ENCODE measurements at regions not wholly inside any gene's neighbourhood (a gene's known extent, or its start where the extent isn't known, plus 50 kb on each side); places are given as distances from the start of the nearest gene placed in this dataset.
"Not testable (repeated sequence)": the region's sequence is repeated elsewhere in the genome, so short reads cannot be mapped to it uniquely, and the experiment has no call there.

DNA sequence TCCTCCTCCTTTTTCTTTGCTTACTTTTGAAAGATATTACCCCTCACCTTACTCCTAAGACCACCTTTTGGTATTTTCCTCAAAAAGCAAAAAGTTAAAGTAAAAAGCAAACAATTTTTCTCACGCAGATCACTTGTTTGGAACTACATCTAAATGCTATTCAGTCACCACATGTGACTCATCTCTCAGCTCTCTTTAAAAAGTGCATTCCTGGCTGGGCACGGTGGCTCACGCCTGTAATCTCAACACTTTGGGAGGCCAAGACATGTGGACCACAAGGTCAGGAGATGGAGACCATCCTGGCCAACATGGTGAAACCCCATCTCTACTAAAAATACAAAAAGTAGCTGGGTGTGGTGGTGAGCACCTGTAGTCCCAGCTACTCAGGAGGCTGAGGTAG is 218.0 kb downstream of the HS3ST3B1 start:
- H3K4me1 Mint-ChIP-seq (ENCODE audit: low read depth); H3K36me3 Mint-ChIP-seq (ENCODE audit: low read depth); H3K27me3 Mint-ChIP-seq (ENCODE audit: insufficient read depth); H3K9me3 Mint-ChIP-seq; DNase-seq (ENCODE audit: low spot score); H3K4me3 Mint-ChIP-seq; H3K27ac Mint-ChIP-seq; intact Hi-C loops (cut with micrococcal nuclease): not testable (repeated sequence)

DNA sequence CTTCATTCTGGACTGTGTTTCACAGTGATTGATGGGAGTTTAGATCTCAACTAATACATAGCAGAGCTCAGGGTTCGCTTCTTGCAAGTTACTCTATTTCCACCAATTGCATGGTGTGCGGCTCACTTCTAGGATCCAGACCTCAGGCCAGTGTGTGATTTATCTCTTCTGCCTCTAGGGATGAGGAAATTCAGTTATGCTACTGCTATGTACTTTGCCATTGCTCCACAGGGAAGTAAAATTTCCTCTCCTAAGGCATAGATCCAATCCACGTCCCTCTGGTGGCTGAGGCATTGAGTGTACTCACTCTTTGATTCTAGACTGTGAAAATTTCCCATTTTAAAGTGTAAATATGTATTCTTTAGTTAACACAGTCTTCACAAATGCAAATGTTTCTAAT is 214.1 kb downstream of the HS3ST3B1 start:
- H3K27me3 Mint-ChIP-seq (ENCODE audit: insufficient read depth): no peaks in the 10 kb centered on the region
- H3K9me3 Mint-ChIP-seq: no peaks in the 10 kb centered on the region
- no peaks in the 10 kb centered on the region for H3K36me3 Mint-ChIP-seq (ENCODE audit: low read depth)
- no peak overlapping the region for H3K4me3 Mint-ChIP-seq
- no peak overlapping the region for H3K27ac Mint-ChIP-seq
- H3K4me1 Mint-ChIP-seq (ENCODE audit: low read depth): no peaks in the 10 kb centered on the region
- intact Hi-C loops (cut with micrococcal nuclease): no loop called here
- DNase-seq (ENCODE audit: low spot score): no peak

DNA sequence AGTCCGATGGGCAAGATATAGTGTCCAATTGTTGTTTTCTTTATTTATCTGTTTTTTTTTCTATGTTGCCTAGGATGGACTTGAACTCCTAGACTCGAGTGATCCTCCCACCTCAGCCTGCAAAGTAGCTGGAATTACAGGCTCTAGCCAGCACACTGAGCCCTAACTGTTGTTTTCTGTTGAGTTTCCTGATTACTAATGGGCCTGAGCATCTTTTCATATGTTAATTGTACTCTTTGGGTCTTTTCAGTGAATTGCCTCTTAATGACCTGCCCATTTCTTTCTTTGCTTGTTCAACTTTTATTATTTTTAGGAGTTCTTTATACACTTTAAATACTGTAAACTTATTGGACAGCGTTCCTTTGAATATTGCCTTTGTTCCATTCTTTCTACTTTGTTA is 213.0 kb downstream of the HS3ST3B1 start:
- no peaks in the 10 kb centered on the region for H3K4me1 Mint-ChIP-seq (ENCODE audit: low read depth)
- intact Hi-C loops (cut with micrococcal nuclease): no loop called here
- no peaks in the 10 kb centered on the region for H3K27me3 Mint-ChIP-seq (ENCODE audit: insufficient read depth)
- H3K27ac Mint-ChIP-seq: no peak overlapping the region
- no peaks in the 10 kb centered on the region for H3K9me3 Mint-ChIP-seq
- H3K36me3 Mint-ChIP-seq (ENCODE audit: low read depth): no peaks in the 10 kb centered on the region
- no peak for DNase-seq (ENCODE audit: low spot score)
- no peak overlapping the region for H3K4me3 Mint-ChIP-seq

DNA sequence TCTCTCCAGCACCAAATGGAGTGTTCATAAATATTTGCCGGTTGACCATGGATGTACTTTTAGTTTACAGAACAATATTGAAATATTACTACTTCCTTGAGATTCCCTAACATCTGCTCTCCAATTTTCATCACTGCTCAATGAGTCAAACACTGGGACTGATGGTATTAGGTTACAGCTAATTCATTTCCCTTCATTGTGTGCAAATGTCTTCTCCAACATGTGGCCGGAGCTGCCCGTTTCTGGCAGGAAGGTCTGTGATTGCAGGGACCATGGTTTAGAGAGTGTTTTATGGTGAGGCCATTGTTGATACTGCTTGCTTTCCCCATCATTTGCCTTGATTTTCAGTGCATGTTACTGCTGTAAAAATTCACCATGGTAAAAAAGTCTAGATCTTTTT is 209.3 kb downstream of the HS3ST3B1 start:
- no peaks in the 10 kb centered on the region for H3K9me3 Mint-ChIP-seq
- no peak overlapping the region for H3K27ac Mint-ChIP-seq
- H3K4me3 Mint-ChIP-seq: no peak overlapping the region
- no peak for DNase-seq (ENCODE audit: low spot score)
- peaks cover 2% of the 10 kb centered on the region for H3K27me3 Mint-ChIP-seq (ENCODE audit: insufficient read depth)
- no peaks in the 10 kb centered on the region for H3K4me1 Mint-ChIP-seq (ENCODE audit: low read depth)
- H3K36me3 Mint-ChIP-seq (ENCODE audit: low read depth): no peaks in the 10 kb centered on the region
- intact Hi-C loops (cut with micrococcal nuclease): no loop called here

DNA sequence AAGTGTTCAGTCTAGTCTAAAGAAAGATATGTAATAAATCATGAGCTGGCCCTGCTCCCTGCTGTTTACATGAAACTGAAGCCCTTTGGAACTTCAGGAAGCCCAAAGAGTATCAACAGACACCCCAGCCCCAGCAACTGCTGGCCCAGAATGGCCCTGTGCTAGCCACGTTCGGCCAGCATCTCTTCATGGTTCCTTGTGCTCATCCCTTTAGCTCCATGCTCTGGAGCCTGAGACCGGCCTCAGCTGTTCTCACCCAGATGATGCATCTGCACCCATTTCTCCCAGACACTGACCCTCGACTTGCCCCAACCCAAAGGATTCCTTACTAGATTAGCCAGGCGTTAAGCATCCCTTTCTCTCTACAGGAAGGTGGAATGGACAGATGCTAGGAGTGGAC is 207.3 kb downstream of the HS3ST3B1 start:
- no peaks in the 10 kb centered on the region for H3K9me3 Mint-ChIP-seq
- H3K4me1 Mint-ChIP-seq (ENCODE audit: low read depth): no peaks in the 10 kb centered on the region
- peaks cover 2% of the 10 kb centered on the region for H3K27me3 Mint-ChIP-seq (ENCODE audit: insufficient read depth)
- H3K4me3 Mint-ChIP-seq: no peak overlapping the region
- H3K36me3 Mint-ChIP-seq (ENCODE audit: low read depth): no peaks in the 10 kb centered on the region
- intact Hi-C loops (cut with micrococcal nuclease): no loop called here
- DNase-seq (ENCODE audit: low spot score): no peak
- no peak overlapping the region for H3K27ac Mint-ChIP-seq

DNA sequence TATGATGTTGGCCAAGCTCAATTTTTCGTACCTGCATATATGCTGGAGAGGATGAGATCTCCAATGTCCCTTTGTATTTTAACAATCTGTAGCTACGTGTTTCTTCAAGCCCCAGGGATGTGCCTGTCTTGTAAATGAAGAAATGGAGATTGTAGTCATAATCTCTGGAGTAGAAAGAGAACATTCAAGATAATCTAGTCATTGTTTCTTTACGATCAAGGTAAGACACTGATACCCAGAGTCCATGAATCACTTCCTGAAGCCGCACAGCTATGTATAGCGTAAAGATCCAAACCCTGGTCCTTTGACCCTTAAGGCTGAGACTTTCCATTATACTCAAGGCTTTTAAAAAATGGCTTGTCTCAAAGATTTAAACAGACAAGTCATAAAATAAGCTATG is 205.5 kb downstream of the HS3ST3B1 start:
- no peak overlapping the region for H3K4me3 Mint-ChIP-seq
- no peaks in the 10 kb centered on the region for H3K9me3 Mint-ChIP-seq
- intact Hi-C loops (cut with micrococcal nuclease): no loop called here
- H3K4me1 Mint-ChIP-seq (ENCODE audit: low read depth): no peaks in the 10 kb centered on the region
- peaks cover 2% of the 10 kb centered on the region for H3K27me3 Mint-ChIP-seq (ENCODE audit: insufficient read depth)
- H3K36me3 Mint-ChIP-seq (ENCODE audit: low read depth): no peaks in the 10 kb centered on the region
- H3K27ac Mint-ChIP-seq: no peak overlapping the region
- DNase-seq (ENCODE audit: low spot score): no peak

DNA sequence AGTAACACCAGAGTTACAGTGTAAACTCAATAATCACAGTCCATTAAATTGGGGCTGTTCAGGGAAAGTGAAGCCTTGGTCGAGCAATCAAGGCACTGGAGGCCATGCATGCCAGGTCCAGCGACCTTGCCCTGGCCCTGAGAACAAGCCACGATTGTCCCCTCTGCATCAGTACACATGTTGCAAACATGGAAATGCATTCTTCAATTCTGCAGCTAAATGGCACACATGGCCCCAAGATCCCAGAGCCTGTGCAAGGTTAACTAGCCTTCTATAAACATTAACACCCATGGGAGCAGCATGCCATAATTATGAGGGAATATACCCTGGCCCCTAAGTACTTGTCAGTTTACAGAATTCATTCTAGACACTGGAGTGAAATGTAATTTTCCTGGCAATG is 204.7 kb downstream of the HS3ST3B1 start:
- Mint-ChIP-seq H3K4me3 (no peak overlapping the region), H3K4me1 (ENCODE audit: low read depth) (no peaks in the 10 kb centered on the region), H3K9me3 (no peaks in the 10 kb centered on the region), H3K36me3 (ENCODE audit: low read depth) (no peaks in the 10 kb centered on the region), H3K27ac (no peak overlapping the region), H3K27me3 (ENCODE audit: insufficient read depth) (peaks cover 2% of the 10 kb centered on the region)
- intact Hi-C loops (cut with micrococcal nuclease): no loop called here
- no peak for DNase-seq (ENCODE audit: low spot score)

DNA sequence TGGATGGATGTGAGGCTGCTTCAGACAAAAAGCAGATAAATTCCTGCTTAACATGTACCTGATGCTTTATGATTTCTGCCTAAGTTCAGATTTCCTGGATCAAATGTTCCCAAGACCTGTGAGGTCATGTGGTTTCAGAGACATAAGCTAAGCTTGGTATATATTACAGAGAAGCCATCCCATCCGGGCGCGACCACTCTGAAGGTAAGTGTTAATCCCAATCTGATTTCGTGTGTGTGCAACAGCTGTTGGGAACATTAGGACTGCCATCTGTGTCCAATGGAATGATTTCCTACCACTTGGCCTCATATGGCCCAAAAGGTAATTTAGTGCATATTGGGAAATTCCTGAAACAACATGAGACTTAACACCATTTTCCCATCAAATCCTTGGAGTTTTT is 199.1 kb downstream of the HS3ST3B1 start:
- Mint-ChIP-seq H3K27me3 (ENCODE audit: insufficient read depth) (peaks cover 4% of the 10 kb centered on the region), H3K36me3 (ENCODE audit: low read depth) (peaks cover 1% of the 10 kb centered on the region), H3K9me3 (peaks cover 6% of the 10 kb centered on the region), H3K4me3 (no peak overlapping the region), H3K27ac (no peak overlapping the region), H3K4me1 (ENCODE audit: low read depth) (no peaks in the 10 kb centered on the region)
- intact Hi-C loops (cut with micrococcal nuclease): no loop called here
- DNase-seq (ENCODE audit: low spot score): no peak

DNA sequence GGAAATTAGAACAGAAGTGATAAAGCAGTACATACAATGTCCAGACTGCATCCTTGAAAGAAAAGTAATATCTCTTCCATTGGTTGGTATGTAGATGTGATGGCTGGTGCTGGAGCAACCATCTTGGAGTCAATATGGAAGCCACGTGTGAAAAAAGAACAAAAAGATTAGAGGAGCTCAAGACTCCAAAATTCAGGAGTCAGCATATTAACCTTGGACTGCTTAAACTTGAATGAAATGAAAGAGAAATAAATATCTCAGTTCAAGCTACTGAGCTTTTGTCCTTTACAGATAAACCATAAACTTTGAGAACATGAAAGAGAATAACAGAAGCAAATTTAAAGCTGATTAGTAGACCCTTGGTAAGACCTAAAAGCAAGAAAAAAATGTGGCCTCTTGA is 197.9 kb downstream of the HS3ST3B1 start:
- Mint-ChIP-seq H3K36me3 (ENCODE audit: low read depth) (peaks cover 1% of the 10 kb centered on the region), H3K27me3 (ENCODE audit: insufficient read depth) (peaks cover 4% of the 10 kb centered on the region), H3K9me3 (peaks cover 6% of the 10 kb centered on the region), H3K27ac (no peak overlapping the region), H3K4me1 (ENCODE audit: low read depth) (no peaks in the 10 kb centered on the region), H3K4me3 (no peak overlapping the region)
- DNase-seq (ENCODE audit: low spot score): no peak
- intact Hi-C loops (cut with micrococcal nuclease): no loop called here

DNA sequence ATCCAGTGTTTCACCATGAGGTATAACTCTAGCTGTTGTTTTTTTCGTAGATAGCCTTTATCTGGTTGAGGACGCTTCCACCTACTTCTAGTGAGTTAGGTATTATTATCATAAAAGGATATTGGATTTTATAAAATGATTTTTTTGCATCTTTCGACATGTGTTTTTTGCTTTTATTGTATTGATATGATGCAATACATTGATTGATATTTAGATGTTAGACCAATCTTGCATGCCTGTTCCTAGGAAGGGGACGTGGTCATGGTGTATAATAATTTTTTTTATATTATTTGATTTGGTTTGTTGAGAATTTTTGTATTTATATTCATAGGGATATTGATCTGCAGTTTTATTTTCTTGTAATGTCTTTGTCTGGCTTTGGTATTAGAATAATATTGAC is 193.3 kb downstream of the HS3ST3B1 start:
- Mint-ChIP-seq H3K9me3 (peaks cover 11% of the 10 kb centered on the region), H3K36me3 (ENCODE audit: low read depth) (peaks cover 1% of the 10 kb centered on the region), H3K4me3 (no peak overlapping the region), H3K4me1 (ENCODE audit: low read depth) (no peaks in the 10 kb centered on the region), H3K27ac (no peak overlapping the region), H3K27me3 (ENCODE audit: insufficient read depth) (peaks cover 9% of the 10 kb centered on the region)
- DNase-seq (ENCODE audit: low spot score): no peak
- intact Hi-C loops (cut with micrococcal nuclease): no loop called here

DNA sequence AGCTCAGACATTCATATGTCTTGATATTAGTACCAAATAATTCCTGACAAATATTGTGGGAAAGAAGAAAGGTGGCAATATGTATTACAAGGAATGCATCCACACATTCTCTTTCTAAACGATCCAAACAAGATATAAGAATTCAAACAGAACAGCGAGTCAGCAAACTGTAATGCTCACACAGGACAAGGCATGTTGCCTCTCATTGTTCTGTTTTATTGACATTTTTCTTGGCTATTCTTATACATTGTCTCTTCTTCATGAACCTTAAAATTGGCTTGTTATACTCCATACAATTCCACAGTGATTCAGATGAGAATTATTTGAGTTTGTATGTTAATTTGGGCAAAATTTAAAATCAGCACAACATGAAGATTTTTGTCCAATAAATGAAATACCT is 189.1 kb downstream of the HS3ST3B1 start:
- Mint-ChIP-seq H3K4me1 (ENCODE audit: low read depth) (no peaks in the 10 kb centered on the region), H3K27me3 (ENCODE audit: insufficient read depth) (peaks cover 7% of the 10 kb centered on the region), H3K4me3 (no peak overlapping the region), H3K36me3 (ENCODE audit: low read depth) (no peaks in the 10 kb centered on the region), H3K9me3 (peaks cover 5% of the 10 kb centered on the region), H3K27ac (no peak overlapping the region)
- intact Hi-C loops (cut with micrococcal nuclease): no loop called here
- DNase-seq (ENCODE audit: low spot score): no peak

DNA sequence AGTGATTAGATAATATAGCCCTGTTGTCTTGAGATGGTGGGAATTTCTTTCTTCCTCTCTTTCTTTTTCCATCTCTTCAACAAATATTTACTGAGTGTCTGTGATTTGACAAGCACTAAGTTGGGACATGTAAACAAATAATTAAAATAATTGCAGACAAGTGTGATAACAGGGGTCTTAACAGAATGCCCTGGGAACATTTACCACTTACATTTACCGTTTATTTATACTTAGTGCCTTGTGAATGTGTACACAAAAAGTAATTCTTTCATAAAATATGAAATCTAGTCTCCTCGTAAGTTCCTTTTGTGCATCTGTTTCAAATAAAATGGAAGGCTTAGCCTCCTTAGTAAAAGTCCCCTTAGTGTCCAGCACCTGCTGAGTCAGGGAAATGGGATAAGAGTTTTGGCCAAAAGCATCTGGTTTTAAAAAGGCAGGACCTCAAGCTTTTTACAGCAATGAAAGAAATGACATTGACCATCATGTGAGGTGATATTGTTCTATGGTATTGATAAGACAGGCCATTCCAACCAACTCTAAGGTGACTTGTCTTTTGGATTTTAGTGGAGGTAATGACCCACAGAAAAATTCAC is 188.2 kb downstream of the HS3ST3B1 start:
- Mint-ChIP-seq H3K27me3 (ENCODE audit: insufficient read depth) (peaks cover 7% of the 10 kb centered on the region), H3K4me3 (no peak overlapping the region), H3K36me3 (ENCODE audit: low read depth) (no peaks in the 10 kb centered on the region), H3K27ac (no peak overlapping the region), H3K4me1 (ENCODE audit: low read depth) (no peaks in the 10 kb centered on the region), H3K9me3 (peaks cover 5% of the 10 kb centered on the region)
- DNase-seq (ENCODE audit: low spot score): no peak
- intact Hi-C loops (cut with micrococcal nuclease): no loop called here

DNA sequence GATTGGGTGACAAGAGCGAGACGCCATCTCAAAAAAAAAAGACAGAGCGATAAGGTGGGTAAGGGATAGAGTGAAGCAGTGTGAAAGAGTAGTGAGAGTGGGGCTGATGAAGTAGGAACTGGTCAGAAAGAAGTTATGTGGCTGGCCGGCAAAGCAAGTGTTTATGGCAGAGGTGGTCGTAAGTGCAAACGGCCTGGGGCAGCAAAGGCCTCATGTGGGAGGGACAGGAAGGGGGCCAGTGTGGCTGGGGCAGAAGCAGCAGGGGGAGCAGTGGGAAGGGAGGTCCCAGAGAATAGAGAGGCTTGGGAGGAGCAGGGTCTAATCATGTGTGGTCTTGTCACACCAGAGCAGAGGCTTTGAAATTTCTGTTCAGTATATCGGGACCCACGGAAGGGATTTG is 186.2 kb downstream of the HS3ST3B1 start:
- H3K4me1 Mint-ChIP-seq (ENCODE audit: low read depth): no peaks in the 10 kb centered on the region
- no peaks in the 10 kb centered on the region for H3K36me3 Mint-ChIP-seq (ENCODE audit: low read depth)
- no peak for DNase-seq (ENCODE audit: low spot score)
- H3K4me3 Mint-ChIP-seq: no peak overlapping the region
- intact Hi-C loops (cut with micrococcal nuclease): no loop called here
- peaks cover 3% of the 10 kb centered on the region for H3K9me3 Mint-ChIP-seq
- H3K27me3 Mint-ChIP-seq (ENCODE audit: insufficient read depth): peaks cover 7% of the 10 kb centered on the region
- no peak overlapping the region for H3K27ac Mint-ChIP-seq

DNA sequence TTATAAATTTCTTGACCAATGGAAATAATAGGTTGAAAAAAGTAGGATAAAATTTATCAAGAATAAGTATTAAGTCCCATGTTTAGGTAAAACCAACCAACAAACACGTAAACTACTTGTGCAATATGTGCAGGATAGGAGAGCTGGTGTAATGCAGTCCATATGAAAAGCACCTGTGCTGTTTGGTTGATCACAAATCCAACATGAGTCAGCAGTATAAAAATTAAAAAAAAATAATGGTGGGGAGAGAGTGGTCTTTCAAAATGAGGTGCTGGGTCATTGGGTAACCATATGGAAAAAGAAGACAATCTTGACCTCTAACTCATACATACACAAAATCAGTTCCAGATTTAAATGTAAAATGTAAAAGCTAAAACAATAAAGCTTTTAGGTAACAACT is 181.8 kb downstream of the HS3ST3B1 start:
- no peaks in the 10 kb centered on the region for H3K4me1 Mint-ChIP-seq (ENCODE audit: low read depth)
- DNase-seq (ENCODE audit: low spot score): no peak
- no peaks in the 10 kb centered on the region for H3K36me3 Mint-ChIP-seq (ENCODE audit: low read depth)
- no peak overlapping the region for H3K27ac Mint-ChIP-seq
- intact Hi-C loops (cut with micrococcal nuclease): no loop called here
- H3K27me3 Mint-ChIP-seq (ENCODE audit: insufficient read depth): peaks cover 2% of the 10 kb centered on the region
- H3K4me3 Mint-ChIP-seq: no peak overlapping the region
- H3K9me3 Mint-ChIP-seq: peaks cover 5% of the 10 kb centered on the region

All from activated T-helper 1 cell treated with anti-CD3 and anti-CD28 coated beads, Interleukin-12 subunit alpha, Interleukin-12 subunit beta, Interleukin-2, Interleukin-4 antibody, amounts not matched to agents 30 ng/mL and 10 ng/mL and 1 ng/mL, durations not matched to agents 14 hours and 24 hours and 36 hours (primary cell).